ENCODE measurements at regions not wholly inside any gene's neighbourhood (a gene's known extent, or its start where the extent isn't known, plus 50 kb on each side); places are given as distances from the start of the nearest gene placed in this dataset.

DNA sequence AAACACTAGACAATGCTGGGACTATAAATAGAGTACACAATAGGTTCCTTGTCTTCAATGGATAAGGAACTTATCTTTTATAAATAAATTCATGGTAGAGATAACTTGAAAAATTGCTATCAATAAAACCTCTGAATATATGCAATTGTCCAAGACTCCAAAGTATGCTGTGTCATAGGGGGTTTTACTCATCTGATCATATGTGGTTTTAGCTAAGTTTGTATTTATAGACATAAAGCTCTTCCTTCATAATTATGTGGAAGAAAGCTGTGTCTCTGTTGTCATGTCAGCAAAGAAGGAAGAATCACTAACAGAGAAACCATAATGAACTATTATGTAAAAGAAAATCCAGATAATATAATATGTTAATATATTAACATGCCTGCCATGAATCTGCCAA lies 111.5 kb upstream of the ATXN7L3B start:
- H3K4me1 Mint-ChIP-seq (ENCODE audit: unreplicated experiment) = no peaks in the 10 kb centered on the region
- TF ChIP-seq, protein P1, sequence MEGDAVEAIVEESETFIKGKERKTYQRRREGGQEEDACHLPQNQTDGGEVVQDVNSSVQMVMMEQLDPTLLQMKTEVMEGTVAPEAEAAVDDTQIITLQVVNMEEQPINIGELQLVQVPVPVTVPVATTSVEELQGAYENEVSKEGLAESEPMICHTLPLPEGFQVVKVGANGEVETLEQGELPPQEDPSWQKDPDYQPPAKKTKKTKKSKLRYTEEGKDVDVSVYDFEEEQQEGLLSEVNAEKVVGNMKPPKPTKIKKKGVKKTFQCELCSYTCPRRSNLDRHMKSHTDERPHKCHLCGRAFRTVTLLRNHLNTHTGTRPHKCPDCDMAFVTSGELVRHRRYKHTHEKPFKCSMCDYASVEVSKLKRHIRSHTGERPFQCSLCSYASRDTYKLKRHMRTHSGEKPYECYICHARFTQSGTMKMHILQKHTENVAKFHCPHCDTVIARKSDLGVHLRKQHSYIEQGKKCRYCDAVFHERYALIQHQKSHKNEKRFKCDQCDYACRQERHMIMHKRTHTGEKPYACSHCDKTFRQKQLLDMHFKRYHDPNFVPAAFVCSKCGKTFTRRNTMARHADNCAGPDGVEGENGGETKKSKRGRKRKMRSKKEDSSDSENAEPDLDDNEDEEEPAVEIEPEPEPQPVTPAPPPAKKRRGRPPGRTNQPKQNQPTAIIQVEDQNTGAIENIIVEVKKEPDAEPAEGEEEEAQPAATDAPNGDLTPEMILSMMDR (IDR thresholded peaks at IDR 0.05) = no peak
- H3K27ac Mint-ChIP-seq (ENCODE audit: unreplicated experiment) = no peak overlapping the region
- DNase-seq (ENCODE audit: extremely low spot score, unreplicated experiment) = no peak
- no peaks in the 10 kb centered on the region for H3K36me3 Mint-ChIP-seq (ENCODE audit: unreplicated experiment)
- no peaks in the 10 kb centered on the region for H3K27me3 Mint-ChIP-seq (ENCODE audit: unreplicated experiment)
- no peak overlapping the region for H3K4me3 Mint-ChIP-seq (ENCODE audit: unreplicated experiment)
- H3K9me3 Mint-ChIP-seq (ENCODE audit: unreplicated experiment) = no peaks in the 10 kb centered on the region

DNA sequence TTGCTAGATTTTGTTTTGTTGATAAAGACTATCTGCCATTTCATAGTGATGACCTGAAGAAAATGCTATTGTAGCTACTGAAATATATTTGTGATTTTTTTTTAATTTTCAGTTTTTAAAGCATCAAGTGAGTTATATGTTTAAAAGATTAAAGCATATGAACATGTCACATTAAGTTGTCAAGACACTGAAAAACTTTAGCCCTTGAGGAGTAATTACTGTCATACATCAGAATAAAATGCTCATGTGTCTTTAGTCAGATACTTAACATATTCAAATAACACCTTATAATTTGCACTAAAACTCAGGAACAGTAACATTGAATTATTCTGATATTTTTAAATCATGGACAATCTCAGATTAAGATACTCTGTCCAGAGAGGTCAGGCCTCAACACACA lies 108.1 kb upstream of the ATXN7L3B start:
- H3K4me3 Mint-ChIP-seq (ENCODE audit: unreplicated experiment) = no peak overlapping the region
- H3K27ac Mint-ChIP-seq (ENCODE audit: unreplicated experiment) = no peak overlapping the region

DNA sequence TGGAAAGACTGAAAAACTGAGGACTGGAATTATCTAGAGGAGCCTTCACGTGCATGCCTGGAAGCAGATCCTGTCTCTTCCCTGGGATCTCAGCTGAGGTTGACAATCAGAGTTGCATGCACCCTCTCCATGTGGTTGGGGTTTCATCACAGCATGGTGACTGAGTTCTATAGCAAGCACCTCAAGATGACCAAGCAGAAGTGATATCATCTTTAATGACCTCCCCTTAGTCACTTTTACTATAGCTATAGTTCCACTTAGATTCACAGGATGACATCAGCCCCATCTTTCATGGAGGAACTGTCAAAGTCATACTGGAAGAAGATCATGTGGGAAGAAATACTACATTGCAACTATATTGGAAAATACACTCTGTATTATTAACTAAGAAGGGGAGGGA lies 105.8 kb upstream of the ATXN7L3B start:
- Mint-ChIP-seq H3K27me3 (ENCODE audit: unreplicated experiment) (no peaks in the 10 kb centered on the region), H3K4me3 (ENCODE audit: unreplicated experiment) (no peak overlapping the region), H3K27ac (ENCODE audit: unreplicated experiment) (no peak overlapping the region), H3K4me1 (ENCODE audit: unreplicated experiment) (no peaks in the 10 kb centered on the region), H3K9me3 (ENCODE audit: unreplicated experiment) (no peaks in the 10 kb centered on the region), H3K36me3 (ENCODE audit: unreplicated experiment) (no peaks in the 10 kb centered on the region)
- DNase-seq (ENCODE audit: extremely low spot score, unreplicated experiment) = no peak
- TF ChIP-seq, protein P1 (IDR thresholded peaks at IDR 0.05) = no peak

More for the DNA sequence above, 108.1 kb upstream of the ATXN7L3B start:
- Mint-ChIP-seq H3K36me3 (ENCODE audit: unreplicated experiment) (no peaks in the 10 kb centered on the region), H3K27me3 (ENCODE audit: unreplicated experiment) (no peaks in the 10 kb centered on the region), H3K4me1 (ENCODE audit: unreplicated experiment) (no peaks in the 10 kb centered on the region), H3K9me3 (ENCODE audit: unreplicated experiment) (no peaks in the 10 kb centered on the region)
- DNase-seq (ENCODE audit: extremely low spot score, unreplicated experiment) = no peak
- TF ChIP-seq, protein P1 (IDR thresholded peaks at IDR 0.05) = no peak

DNA sequence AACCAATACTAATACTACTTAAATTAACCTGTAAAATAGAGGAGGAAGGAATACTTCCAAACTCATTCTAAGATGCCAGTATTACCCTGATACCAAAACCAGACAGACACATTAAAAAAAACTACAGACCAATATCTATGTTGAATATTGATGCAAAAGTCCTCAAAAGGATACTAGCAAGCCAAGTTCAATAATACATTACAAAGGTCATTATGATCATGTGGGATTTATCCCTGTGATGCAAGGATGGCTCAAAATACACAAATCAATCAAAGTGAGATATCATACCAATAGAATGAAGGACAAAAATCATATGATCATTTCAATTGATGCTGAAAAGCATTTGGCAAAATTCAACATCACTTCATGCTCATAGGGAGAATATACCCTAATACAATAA lies 97.2 kb upstream of the ATXN7L3B start:
- no peak for DNase-seq (ENCODE audit: extremely low spot score, unreplicated experiment)
- Mint-ChIP-seq H3K4me1 (ENCODE audit: unreplicated experiment) (no peaks in the 10 kb centered on the region), H3K27ac (ENCODE audit: unreplicated experiment) (no peak overlapping the region), H3K9me3 (ENCODE audit: unreplicated experiment) (no peaks in the 10 kb centered on the region), H3K27me3 (ENCODE audit: unreplicated experiment) (peaks cover 23% of the 10 kb centered on the region), H3K4me3 (ENCODE audit: unreplicated experiment) (no peak overlapping the region), H3K36me3 (ENCODE audit: unreplicated experiment) (no peaks in the 10 kb centered on the region)
- TF ChIP-seq, protein P1 (IDR thresholded peaks at IDR 0.05) = no peak

DNA sequence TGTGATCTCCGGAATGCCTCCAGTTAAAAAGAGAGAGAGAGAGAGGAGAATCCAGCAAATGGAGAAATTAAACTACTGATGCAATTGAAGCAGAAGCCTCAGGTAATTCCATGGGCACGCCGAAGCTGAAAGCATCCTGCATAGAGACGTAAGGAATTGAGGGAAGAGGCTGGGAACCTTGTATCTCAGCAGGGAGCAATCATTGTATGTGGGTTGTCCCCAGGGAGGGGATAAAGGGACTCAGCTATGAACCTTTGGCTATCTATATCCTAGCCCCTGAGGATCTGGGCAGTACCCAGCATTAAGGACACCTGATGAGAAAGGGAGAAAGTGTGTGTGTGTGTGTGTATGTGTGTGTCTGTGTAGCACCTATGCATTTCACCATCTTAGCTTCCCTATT lies 95.8 kb upstream of the ATXN7L3B start:
- H3K9me3 Mint-ChIP-seq (ENCODE audit: unreplicated experiment) = no peaks in the 10 kb centered on the region
- no peak for DNase-seq (ENCODE audit: extremely low spot score, unreplicated experiment)
- no peaks in the 10 kb centered on the region for H3K4me1 Mint-ChIP-seq (ENCODE audit: unreplicated experiment)

More for the DNA sequence above, 95.8 kb upstream of the ATXN7L3B start:
- Mint-ChIP-seq H3K4me3 (ENCODE audit: unreplicated experiment) (no peak overlapping the region), H3K27ac (ENCODE audit: unreplicated experiment) (no peak overlapping the region), H3K36me3 (ENCODE audit: unreplicated experiment) (no peaks in the 10 kb centered on the region), H3K27me3 (ENCODE audit: unreplicated experiment) (peaks cover 23% of the 10 kb centered on the region)
- TF ChIP-seq, protein P1 (IDR thresholded peaks at IDR 0.05) = no peak
